ENCODE measurements at regions not wholly inside any gene's neighbourhood (a gene's known extent, or its start where the extent isn't known, plus 50 kb on each side); places are given as distances from the start of the nearest gene placed in this dataset.

GRCh38 chr2:236636714-236637470 is 67.3 kb downstream of the ACKR3 start:
- TF ChIP-seq CTCF (IDR thresholded peaks at IDR 0.05), result no peak
- TF ChIP-seq ZFX (IDR thresholded peaks at IDR 0.05; ENCODE audit: borderline replicate concordance), result no peak

Data from 22Rv1 (cell line).